IPS DF 6.9 (cell line): ENCODE measurements at regions not wholly inside any gene's neighbourhood (a gene's known extent, or its start where the extent isn't known, plus 50 kb on each side); places are given as distances from the start of the nearest gene placed in this dataset.
"Not testable (repeated sequence)": the region's sequence is repeated elsewhere in the genome, so short reads cannot be mapped to it uniquely, and the experiment has no call there.

Source experiments
- DNase-seq: peaks from one replicate; pipeline ENCODE4 v3.0.0-alpha.2; 2013; ENCODE audit warnings: low read depth, low spot score
- H3K27ac ChIP-seq: one replicate; pipeline ENCODE4 v1.5.1; 2013; ENCODE audit warnings: low read length, control low read depth
- H3K27me3 ChIP-seq: 2 replicates; pipeline ENCODE4 v1.6.1; 2013; ENCODE audit warnings: mild to moderate bottlenecking, low read length; ENCODE audit not compliant: control insufficient read depth, insufficient read depth
- H3K36me3 ChIP-seq: 2 replicates; pipeline ENCODE4 v1.6.1; 2013; ENCODE audit warnings: low read length; ENCODE audit not compliant: control insufficient read depth, insufficient read depth
- H3K4me1 ChIP-seq: 2 replicates; pipeline ENCODE4 v1.6.1; 2013; ENCODE audit warnings: low read length; ENCODE audit not compliant: control insufficient read depth, insufficient read depth
- H3K4me3 ChIP-seq: 2 replicates; pipeline ENCODE4 v1.5.1; 2013; ENCODE audit warnings: mild to moderate bottlenecking, low read length
- H3K9me3 ChIP-seq: 2 replicates; pipeline ENCODE4 v1.6.1; 2013; ENCODE audit warnings: low read length, inconsistent platforms; ENCODE audit not compliant: control insufficient read depth, insufficient read depth
- WGBS: extraction: QIAGEN DNeasy Blood & Tissue Kit; methylation state at CpG from one replicate; pipeline ENCODE4 v1.1.7; 2013; ENCODE audit warnings: mixed read lengths, missing lambda C conversion rate; ENCODE audit not compliant: insufficient read length, insufficient coverage; 5-methylcytosine and 5-hydroxymethylcytosine counted together

DNA sequence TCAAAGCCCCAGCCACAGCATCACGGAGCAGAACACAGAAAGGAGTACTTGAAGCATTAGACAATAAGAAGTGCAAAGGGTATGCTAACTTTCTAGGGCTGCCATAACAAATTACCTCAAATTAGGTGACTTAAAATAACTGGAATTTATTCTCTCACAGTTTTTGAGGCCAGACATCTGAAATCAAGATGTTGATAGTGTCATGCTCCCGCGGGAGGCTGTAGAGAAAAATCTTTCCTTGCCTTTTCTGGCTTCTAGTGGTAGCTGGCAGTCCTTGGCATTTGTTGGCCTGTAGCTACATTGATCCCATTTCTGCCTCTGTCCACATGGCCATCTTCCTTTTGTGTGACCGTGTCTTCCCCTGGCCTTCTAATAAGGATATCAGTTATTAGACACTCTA lies 51.9 kb upstream of the SPDL1 start:
- Histone ChIP-seq H3K36me3 (no peaks in the 10 kb centered on the region), H3K27ac (no peak overlapping the region), H3K4me3 (no peak overlapping the region), H3K9me3 (no peaks in the 10 kb centered on the region), H3K4me1 (no peaks in the 10 kb centered on the region), H3K27me3 (no peaks in the 10 kb centered on the region)
- no peak for DNase-seq
- no CpG with 5 or more reads among the region's 4 CpGs for WGBS

DNA sequence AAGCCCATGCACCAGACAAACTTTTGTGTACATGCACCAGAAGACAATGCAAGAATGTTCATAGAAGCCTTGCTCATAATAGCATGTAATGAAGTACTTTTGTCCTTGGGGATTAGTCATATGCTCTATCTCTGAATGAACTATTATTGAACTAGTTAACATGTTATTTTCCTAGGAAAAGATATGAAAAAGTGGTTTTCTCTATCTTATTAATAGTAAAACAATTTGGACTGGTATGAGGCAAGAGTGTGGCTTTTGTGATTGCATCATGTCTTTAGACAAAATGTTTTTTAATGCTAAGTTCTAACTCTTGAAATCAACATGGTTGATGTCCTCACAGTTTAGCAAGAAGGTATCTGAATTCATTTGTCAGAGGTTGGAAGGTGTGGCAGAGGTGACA lies 55.7 kb upstream of the SPDL1 start:
- Histone ChIP-seq H3K4me3 (no peak overlapping the region), H3K36me3 (no peaks in the 10 kb centered on the region), H3K27me3 (no peaks in the 10 kb centered on the region), H3K27ac (no peak overlapping the region), H3K9me3 (no peaks in the 10 kb centered on the region), H3K4me1 (no peaks in the 10 kb centered on the region)
- DNase-seq: no peak

DNA sequence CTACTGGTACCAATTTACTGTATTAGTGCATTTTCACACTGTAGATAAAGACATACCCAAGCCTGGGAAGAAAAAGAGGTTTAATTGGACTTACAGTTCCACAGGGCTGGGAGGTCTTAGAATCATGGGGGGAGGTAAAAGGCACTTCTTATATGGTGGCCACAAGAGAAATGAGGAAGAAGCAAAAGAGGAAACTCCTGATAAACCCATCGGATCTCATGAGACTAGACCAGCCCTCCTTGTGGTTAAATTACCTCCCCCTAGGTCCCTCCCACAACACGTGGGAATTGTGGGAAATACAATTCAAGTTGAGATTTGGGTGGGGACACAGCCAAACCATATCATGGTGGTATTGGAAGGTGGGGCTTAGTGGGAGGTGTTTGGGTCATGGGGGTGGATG lies 56.5 kb upstream of the SPDL1 start:
- Histone ChIP-seq H3K4me3 (no peak overlapping the region), H3K27me3 (no peaks in the 10 kb centered on the region), H3K27ac (no peak overlapping the region), H3K36me3 (no peaks in the 10 kb centered on the region), H3K4me1 (no peaks in the 10 kb centered on the region), H3K9me3 (no peaks in the 10 kb centered on the region)
- WGBS: no CpG with 5 or more reads among the region's 2 CpGs
- no peak for DNase-seq

DNA sequence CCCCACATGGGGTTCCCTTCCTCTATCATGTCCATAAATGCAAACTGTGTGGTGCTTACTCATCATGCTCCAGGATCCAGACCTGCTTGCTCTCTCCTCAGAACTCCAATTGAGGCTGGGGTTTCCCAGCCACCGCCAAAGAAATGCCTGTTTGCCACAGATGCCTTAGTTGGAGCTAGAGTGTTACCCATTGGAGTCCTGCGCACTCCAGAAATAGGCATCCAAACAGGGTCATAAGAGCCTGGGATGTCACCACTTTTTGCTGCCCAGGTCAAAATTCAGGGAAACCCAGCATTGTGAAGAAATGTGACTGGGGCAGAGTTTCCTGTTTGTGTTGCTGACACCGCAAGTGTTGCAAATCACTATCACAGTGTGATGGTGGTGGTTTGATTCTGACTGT lies 60.7 kb upstream of the SPDL1 start:
- Histone ChIP-seq H3K4me1 (no peaks in the 10 kb centered on the region), H3K27me3 (no peaks in the 10 kb centered on the region), H3K36me3 (no peaks in the 10 kb centered on the region), H3K27ac (no peak overlapping the region), H3K9me3 (no peaks in the 10 kb centered on the region), H3K4me3 (no peak overlapping the region)
- WGBS: no CpG with 5 or more reads among the region's 3 CpGs
- DNase-seq: no peak

DNA sequence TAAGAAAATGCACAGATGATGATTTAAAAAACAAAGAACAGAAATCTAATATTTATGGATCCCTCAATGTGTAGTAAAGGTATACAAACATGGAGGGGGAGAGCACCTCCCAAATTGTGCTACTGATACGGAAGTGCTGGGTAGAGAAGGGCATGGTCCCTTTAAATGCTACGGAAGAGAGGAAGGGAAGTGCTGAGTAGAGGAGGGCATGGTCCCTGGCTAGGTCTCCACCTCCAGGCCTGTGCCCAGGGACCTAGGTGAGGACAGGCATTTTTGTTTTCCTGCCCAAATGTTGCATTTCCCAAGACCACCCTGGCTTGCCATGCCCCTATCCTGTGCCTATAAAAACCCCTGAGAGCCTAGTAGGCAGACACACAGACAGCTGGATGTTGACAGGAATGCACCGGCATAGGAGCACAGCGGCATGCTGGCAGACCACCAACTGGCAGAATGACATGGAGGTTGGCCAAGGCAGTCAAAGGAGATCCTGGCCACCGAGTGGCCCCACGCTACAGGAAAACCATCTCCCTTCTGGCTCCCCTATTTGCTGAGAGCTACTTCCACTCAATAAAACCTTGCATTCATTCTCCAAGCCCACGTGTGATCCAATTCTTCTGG lies 62.1 kb upstream of the SPDL1 start:
- no peaks in the 10 kb centered on the region for H3K27me3 ChIP-seq
- no peak overlapping the region for H3K4me3 ChIP-seq
- H3K27ac ChIP-seq: no peak overlapping the region
- DNase-seq: no peak
- H3K36me3 ChIP-seq: no peaks in the 10 kb centered on the region
- no CpG with 5 or more reads among the region's 7 CpGs for WGBS
- no peaks in the 10 kb centered on the region for H3K9me3 ChIP-seq
- H3K4me1 ChIP-seq: no peaks in the 10 kb centered on the region

DNA sequence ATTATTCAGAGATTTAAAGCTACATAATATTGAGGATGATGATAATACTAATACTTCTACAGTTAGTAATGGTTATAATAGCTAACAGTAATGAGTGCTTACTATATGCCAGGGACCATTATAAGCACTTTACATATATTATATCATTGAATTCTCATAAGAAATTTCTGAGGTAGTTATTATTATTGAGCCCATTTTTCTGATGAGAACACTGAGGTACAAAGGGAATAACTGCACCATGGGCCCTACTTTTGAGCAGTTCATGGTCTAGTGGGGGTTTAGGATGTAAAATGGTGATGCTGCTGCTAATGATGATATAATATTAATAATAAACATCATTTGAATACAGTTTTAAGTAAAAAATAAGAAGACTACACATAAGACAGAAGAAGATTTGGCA lies 64.2 kb upstream of the SPDL1 start:
- H3K36me3 ChIP-seq: no peaks in the 10 kb centered on the region
- DNase-seq: no peak
- H3K27me3 ChIP-seq: no peaks in the 10 kb centered on the region
- H3K27ac ChIP-seq: no peak overlapping the region
- H3K4me3 ChIP-seq: no peak overlapping the region
- no peaks in the 10 kb centered on the region for H3K9me3 ChIP-seq
- no peaks in the 10 kb centered on the region for H3K4me1 ChIP-seq

DNA sequence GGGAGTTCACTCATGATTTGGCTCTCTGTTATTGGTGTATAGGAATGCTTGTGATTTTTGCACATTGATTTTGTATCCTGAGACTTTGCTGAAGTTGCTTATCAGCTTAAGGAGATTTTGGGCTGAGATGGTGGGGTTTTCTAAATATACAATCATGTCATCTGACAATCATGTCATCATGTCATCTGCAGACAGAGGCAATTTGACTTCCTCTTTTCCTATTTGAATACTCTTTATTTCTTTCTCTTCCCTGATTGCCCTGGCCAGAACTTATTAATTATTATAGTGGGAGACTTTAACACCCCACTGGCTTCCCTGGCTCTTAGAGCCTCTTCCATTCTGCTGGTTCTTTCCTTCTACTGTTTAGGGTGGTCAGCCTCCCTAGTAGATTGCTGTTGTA lies 64.8 kb upstream of the SPDL1 start:
- H3K36me3 ChIP-seq, H3K4me3 ChIP-seq, H3K4me1 ChIP-seq, DNase-seq, H3K9me3 ChIP-seq, H3K27ac ChIP-seq, H3K27me3 ChIP-seq: not testable (repeated sequence)

DNA sequence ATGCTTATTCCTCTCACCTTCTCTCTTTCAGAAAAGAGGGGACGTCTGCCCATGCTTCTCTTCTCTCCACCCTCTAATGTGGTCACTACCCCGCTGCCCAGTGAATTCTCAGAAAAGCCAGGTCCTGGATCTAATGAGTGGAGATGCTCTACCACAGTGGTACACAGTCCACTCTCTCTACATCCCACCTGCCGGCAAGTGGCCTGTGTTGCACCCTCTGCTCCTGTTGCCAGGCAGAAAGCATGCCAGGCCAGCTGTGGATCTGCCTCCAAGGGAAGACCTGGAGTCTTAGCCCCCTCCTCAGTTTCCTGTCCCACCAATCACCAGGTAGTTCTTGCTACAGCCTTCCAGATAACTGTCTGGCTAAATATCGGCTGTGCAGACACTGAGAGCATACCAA lies 71.2 kb upstream of the SPDL1 start:
- WGBS: no CpG with 5 or more reads among the region's 4 CpGs
- Histone ChIP-seq H3K4me1 (no peaks in the 10 kb centered on the region), H3K27ac (no peak overlapping the region), H3K4me3 (no peak overlapping the region), H3K36me3 (no peaks in the 10 kb centered on the region), H3K9me3 (no peaks in the 10 kb centered on the region), H3K27me3 (no peaks in the 10 kb centered on the region)
- DNase-seq: no peak

DNA sequence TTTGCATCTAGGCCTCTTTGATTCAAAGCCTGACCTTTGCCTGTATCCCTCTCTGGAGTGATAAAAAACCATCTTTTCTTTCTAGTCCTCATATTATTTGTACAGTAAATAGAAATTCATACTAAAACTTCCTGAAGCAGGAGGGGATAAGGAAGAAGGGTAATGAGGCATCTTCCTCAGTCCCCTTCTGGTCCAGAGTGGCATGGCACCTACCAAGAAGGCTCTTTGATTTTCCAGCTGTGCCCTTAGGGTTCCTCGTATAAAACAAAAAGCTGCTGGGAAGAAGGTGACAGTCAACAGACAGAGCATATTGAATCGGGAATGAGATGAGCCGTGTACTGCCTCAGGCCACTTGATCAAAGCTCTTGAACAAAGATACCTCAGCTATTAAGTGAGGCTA lies 71.9 kb upstream of the SPDL1 start:
- H3K4me3 ChIP-seq: no peak overlapping the region
- H3K27ac ChIP-seq: no peak overlapping the region
- H3K27me3 ChIP-seq: no peaks in the 10 kb centered on the region
- no peaks in the 10 kb centered on the region for H3K4me1 ChIP-seq
- no peaks in the 10 kb centered on the region for H3K36me3 ChIP-seq
- no CpG with 5 or more reads among the region's 3 CpGs for WGBS
- DNase-seq: no peak
- no peaks in the 10 kb centered on the region for H3K9me3 ChIP-seq

DNA sequence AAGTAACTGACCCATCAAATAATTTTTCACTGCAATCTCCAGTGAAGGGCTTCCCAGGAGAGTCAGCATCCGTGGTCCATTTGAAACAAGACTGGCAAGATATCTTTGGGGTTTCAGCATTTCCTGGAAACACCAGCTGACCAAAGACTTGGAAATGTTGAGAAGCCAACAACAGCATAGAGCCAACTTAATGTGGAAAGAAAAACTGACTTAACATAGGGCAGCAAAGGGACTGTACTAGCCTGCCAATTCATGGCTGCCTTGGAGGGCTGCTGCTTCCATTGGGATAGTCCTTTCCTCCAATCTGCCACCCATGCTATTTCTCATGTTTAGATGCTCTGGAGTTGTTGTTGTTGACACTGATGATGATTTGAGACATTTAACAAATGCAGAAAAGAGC lies 76.5 kb upstream of the SPDL1 start:
- WGBS: no CpG with 5 or more reads among the region's 1 CpG
- Histone ChIP-seq H3K9me3 (no peaks in the 10 kb centered on the region), H3K27ac (no peak overlapping the region), H3K36me3 (no peaks in the 10 kb centered on the region), H3K27me3 (no peaks in the 10 kb centered on the region), H3K4me1 (no peaks in the 10 kb centered on the region), H3K4me3 (no peak overlapping the region)
- DNase-seq: no peak

DNA sequence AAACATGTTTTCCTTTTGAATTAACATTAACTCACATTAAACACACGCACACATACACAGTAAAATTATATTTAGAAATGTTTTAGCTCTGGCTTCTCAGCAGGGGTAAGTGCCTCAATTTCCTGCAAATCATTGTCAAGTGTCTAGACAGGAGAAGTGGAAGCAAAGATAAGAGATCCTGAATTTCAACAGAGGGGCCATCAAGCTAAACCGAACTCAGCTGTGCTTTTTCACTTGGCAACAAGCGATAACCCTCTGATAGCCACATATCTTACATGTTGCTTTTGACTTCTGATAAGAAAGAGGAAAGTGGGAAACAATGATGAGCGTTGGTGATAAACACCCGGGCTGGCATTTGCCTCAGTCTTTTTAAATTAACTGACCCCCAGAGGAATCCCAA lies 79.7 kb upstream of the SPDL1 start:
- H3K36me3 ChIP-seq: no peaks in the 10 kb centered on the region
- H3K9me3 ChIP-seq: no peaks in the 10 kb centered on the region
- no peak overlapping the region for H3K4me3 ChIP-seq
- WGBS: 100% methylated on average over 1 of the region's 5 CpGs
- H3K27ac ChIP-seq: no peak overlapping the region
- no peak for DNase-seq
- H3K27me3 ChIP-seq: no peaks in the 10 kb centered on the region
- no peaks in the 10 kb centered on the region for H3K4me1 ChIP-seq
